ENCODE measurements at regions not wholly inside any gene's neighbourhood (a gene's known extent, or its start where the extent isn't known, plus 50 kb on each side); places are given as distances from the start of the nearest gene placed in this dataset.

DNA sequence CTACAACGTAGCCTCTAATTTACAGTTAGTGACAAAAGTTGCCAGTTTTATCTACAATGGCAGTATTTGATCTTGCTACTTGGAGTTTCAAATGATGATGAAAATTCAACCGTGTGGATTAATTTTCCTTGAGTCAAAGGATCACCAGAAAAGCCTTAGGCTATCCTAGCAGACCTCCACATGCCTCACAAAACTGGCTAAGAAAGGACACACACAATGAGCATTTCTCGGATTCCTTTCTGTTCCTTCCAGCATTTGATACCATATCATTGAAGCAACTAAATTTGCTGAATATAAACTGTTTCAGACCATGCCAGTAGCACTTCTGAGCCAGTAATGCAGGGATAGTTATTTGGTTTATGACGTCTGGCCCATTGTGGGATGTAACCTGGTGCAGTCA lies 587.4 kb upstream of the MDFIC2 start:
- peaks cover 0 to 3% of the 10 kb centered on the region in 2 donors for H3K36me3 ChIP-seq
- TF ChIP-seq POLR2A (IDR thresholded peaks at IDR 0.05) (no peak), CTCF (IDR thresholded peaks at IDR 0.05) (no peak)
- H3K27me3 ChIP-seq = no peaks in the 10 kb centered on the region
- H3K4me3 ChIP-seq = no peak overlapping the region
- H3K9me3 ChIP-seq = no peaks in the 10 kb centered on the region
- H3K4me1 ChIP-seq = no peaks in the 10 kb centered on the region
- intact Hi-C loops (cut with DNase I; ENCODE audit: low total_unique reads) = no loop called here
- no peak overlapping the region for H3K27ac ChIP-seq
- DNase-seq = no peak

DNA sequence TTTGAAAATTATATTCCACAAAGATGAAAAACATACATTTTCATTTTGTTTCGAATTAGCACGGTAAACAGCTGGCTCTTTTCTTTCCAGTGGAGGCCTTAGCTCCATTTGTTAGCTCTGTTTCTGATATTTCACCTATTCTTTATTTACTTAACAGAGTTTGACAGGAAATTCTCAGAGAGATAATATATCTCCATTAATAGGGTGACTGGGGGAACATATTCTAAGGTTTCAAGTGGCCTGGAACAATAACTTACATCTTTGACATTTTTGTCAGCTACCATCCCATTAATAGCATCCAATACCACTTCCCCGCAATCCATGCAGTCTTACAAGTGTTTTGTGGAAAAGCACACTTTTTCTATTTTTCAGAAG lies 577.6 kb upstream of the MDFIC2 start:
- H3K27ac ChIP-seq = peak overlapping the region; percentile 2 to 49
- H3K4me3 ChIP-seq = no peak overlapping the region
- TF ChIP-seq POLR2A (IDR thresholded peaks at IDR 0.05) = no peak
- TF ChIP-seq CTCF (IDR thresholded peaks at IDR 0.05) = no peak
- intact Hi-C loops (cut with DNase I; ENCODE audit: low total_unique reads) = no loop called here
- DNase-seq = no peak
- H3K9me3 ChIP-seq = no peaks in the 10 kb centered on the region
- no peaks in the 10 kb centered on the region for H3K4me1 ChIP-seq
- no peaks in the 10 kb centered on the region for H3K36me3 ChIP-seq
- H3K27me3 ChIP-seq = no peaks in the 10 kb centered on the region

- no peak overlapping the region for H3K27ac ChIP-seq
- H3K9me3 ChIP-seq = no peaks in the 10 kb centered on the region
- no peak overlapping the region for H3K4me3 ChIP-seq
- TF ChIP-seq CTCF (IDR thresholded peaks at IDR 0.05) (no peak), POLR2A (IDR thresholded peaks at IDR 0.05) (no peak)
- H3K4me1 ChIP-seq = no peaks in the 10 kb centered on the region
- no peaks in the 10 kb centered on the region for H3K36me3 ChIP-seq
- no peaks in the 10 kb centered on the region for H3K27me3 ChIP-seq
- intact Hi-C loops (cut with DNase I; ENCODE audit: low total_unique reads) = no loop called here
- no peak for DNase-seq
Observed at GRCh38 chr3:70889162-70890019, 577.0 kb upstream of the MDFIC2 start.

DNA sequence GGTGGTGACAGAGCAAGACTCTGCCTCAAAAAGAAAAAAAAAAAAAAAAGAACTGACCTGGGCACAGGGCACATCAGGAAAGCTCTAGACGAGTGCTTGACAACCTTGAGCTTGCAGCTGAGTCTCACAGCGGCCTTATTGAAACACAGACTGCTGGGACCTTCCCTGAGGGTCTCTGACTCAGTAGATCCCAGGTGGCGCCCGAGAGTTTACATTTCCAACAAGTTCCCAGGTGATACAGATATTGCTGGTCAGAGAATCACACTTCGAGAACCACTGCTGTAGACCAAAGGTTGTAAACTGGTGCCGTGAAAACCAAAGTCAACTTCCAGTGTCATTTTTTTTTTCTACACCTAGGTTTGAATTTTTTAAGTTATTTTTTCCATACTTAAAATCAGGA lies 573.2 kb upstream of the MDFIC2 start:
- H3K27me3 ChIP-seq = no peaks in the 10 kb centered on the region
- no peak for DNase-seq
- H3K27ac ChIP-seq = no peak overlapping the region
- intact Hi-C loops (cut with DNase I; ENCODE audit: low total_unique reads) = no loop called here
- H3K4me3 ChIP-seq = no peak overlapping the region
- H3K9me3 ChIP-seq = no peaks in the 10 kb centered on the region
- H3K4me1 ChIP-seq = no peaks in the 10 kb centered on the region
- H3K36me3 ChIP-seq = no peaks in the 10 kb centered on the region
- TF ChIP-seq CTCF (IDR thresholded peaks at IDR 0.05) (no peak), POLR2A (IDR thresholded peaks at IDR 0.05) (no peak)

DNA sequence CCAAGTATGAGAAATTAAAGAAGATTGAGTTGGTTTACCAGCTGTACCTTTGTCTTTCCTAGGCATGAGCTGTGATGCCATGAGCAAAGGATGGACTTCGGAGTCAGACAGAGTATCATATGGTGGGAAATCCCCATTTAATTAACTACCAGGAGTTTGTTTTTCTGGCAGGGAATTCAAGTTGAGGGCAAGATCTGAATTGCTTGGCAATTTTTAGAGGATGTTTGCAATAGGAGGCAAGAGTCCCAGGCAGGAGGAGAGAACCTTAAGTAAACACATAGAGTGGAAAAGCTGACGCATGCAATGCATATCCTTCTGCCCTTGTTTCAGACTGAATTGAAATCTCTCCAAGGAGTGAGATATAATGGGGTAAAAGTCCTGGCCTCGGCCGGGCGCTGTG lies 569.7 kb upstream of the MDFIC2 start:
- Histone ChIP-seq H3K36me3 (no peaks in the 10 kb centered on the region), H3K27me3 (no peaks in the 10 kb centered on the region), H3K9me3 (no peaks in the 10 kb centered on the region), H3K4me1 (no peaks in the 10 kb centered on the region), H3K4me3 (no peak overlapping the region), H3K27ac (no peak overlapping the region)
- no peak for DNase-seq
- intact Hi-C loops (cut with DNase I; ENCODE audit: low total_unique reads) = no loop called here
- no peak for TF ChIP-seq CTCF (IDR thresholded peaks at IDR 0.05)
- TF ChIP-seq POLR2A (IDR thresholded peaks at IDR 0.05) = no peak

Data from uterus (tissue), 3 donors.